HL-60 (cell line): ENCODE measurements at regions not wholly inside any gene's neighbourhood (a gene's known extent, or its start where the extent isn't known, plus 50 kb on each side); places are given as distances from the start of the nearest gene placed in this dataset.

Experiments used
- DNase-seq, 2 experiments: peaks; one replicate each; pipeline ENCODE4 v3.0.0-alpha.2; 2010 to 2020; ENCODE audit warnings: low read depth in 1 of 2, low spot score in 1 of 2
- H3K27ac ChIP-seq: fragments of 250-450 bp; sonication (Bioruptor Pico); replicated peaks from 2 replicates; pipeline ENCODE4 v1.5.1; 2020; ENCODE audit warnings: mild to moderate bottlenecking, moderate library complexity
- H3K27me3 ChIP-seq: fragments of 250-450 bp; sonication (Bioruptor Pico); 2 replicates; pipeline ENCODE4 v1.5.1; 2021; ENCODE audit warnings: mild to moderate bottlenecking, moderate library complexity; ENCODE audit not compliant: insufficient read depth, poor library complexity, severe bottlenecking
- H3K4me3 ChIP-seq: replicated peaks from 2 replicates; pipeline ENCODE4 v1.5.1; 2011; ENCODE audit warnings: mild to moderate bottlenecking, control low read depth, low read length; ENCODE audit not compliant: insufficient read depth
- CTCF ChIP-seq: IDR thresholded peaks from one replicate; pipeline ENCODE4 v1.5.1; 2011; ENCODE audit warnings: low read length, control low read depth, inconsistent platforms; ENCODE audit not compliant: insufficient read depth
- GABPA ChIP-seq: IDR thresholded peaks from 2 replicates; pipeline ENCODE4 v1.6.1; 2012; ENCODE audit warnings: low read depth
- POLR2AphosphoS5 ChIP-seq: IDR thresholded peaks from 2 replicates; pipeline ENCODE4 v1.6.1; 2012; ENCODE audit warnings: low read depth
- REST ChIP-seq: IDR thresholded peaks from 2 replicates; pipeline ENCODE4 v1.6.1; 2012; ENCODE audit warnings: low read depth; ENCODE audit not compliant: insufficient replicate concordance
- SPI1 ChIP-seq: IDR thresholded peaks from 2 replicates; pipeline ENCODE4 v1.6.1; 2012; ENCODE audit warnings: low read depth, mild to moderate bottlenecking, borderline replicate concordance

- DNase-seq = peak in 1 of 2 experiments; percentile 27
- H3K4me3 ChIP-seq = no peak overlapping the region
- no peaks in the 10 kb centered on the region for H3K27me3 ChIP-seq
- no peak for TF ChIP-seq GABPA
- no peak for TF ChIP-seq CTCF
- TF ChIP-seq POLR2AphosphoS5 = no peak
- TF ChIP-seq REST = no peak
- no peak for TF ChIP-seq SPI1
- H3K27ac ChIP-seq = no peak overlapping the region
Observed at GRCh38 chr3:193935916-193936315, 200.0 kb upstream of the HES1 start.

GRCh38 chr3:193938613-193939012, 197.3 kb upstream of the HES1 start:
- no peak for DNase-seq
- H3K27me3 ChIP-seq = no peaks in the 10 kb centered on the region
- H3K27ac ChIP-seq = no peak overlapping the region
- no peak for TF ChIP-seq SPI1
- no peak for TF ChIP-seq GABPA
- TF ChIP-seq POLR2AphosphoS5 = no peak
- TF ChIP-seq CTCF = no peak
- TF ChIP-seq REST = no peak
- no peak overlapping the region for H3K4me3 ChIP-seq

GRCh38 chr3:193939527-193939926, 196.4 kb upstream of the HES1 start:
- TF ChIP-seq POLR2AphosphoS5 (no peak), REST (no peak), GABPA (no peak)
- Histone ChIP-seq H3K27ac (no peak overlapping the region), H3K4me3 (no peak overlapping the region), H3K27me3 (no peaks in the 10 kb centered on the region)
- DNase-seq = no peak

- no peak overlapping the region for H3K27ac ChIP-seq
- TF ChIP-seq POLR2AphosphoS5 = no peak
- TF ChIP-seq SPI1 = no peak
- TF ChIP-seq GABPA = no peak
- no peak for TF ChIP-seq CTCF
- TF ChIP-seq REST = no peak
- H3K27me3 ChIP-seq = no peaks in the 10 kb centered on the region
- no peak overlapping the region for H3K4me3 ChIP-seq
- no peak for DNase-seq
Observed at GRCh38 chr3:193940526-193940925, 195.4 kb upstream of the HES1 start.
